HL-60 (cell line): ENCODE measurements at regions not wholly inside any gene's neighbourhood (a gene's known extent, or its start where the extent isn't known, plus 50 kb on each side); places are given as distances from the start of the nearest gene placed in this dataset.

Experiments used
- DNase-seq, 2 experiments: peaks; one replicate each; pipeline ENCODE4 v3.0.0-alpha.2; 2010 to 2020; ENCODE audit warnings: low read depth in 1 of 2, low spot score in 1 of 2
- H3K27ac ChIP-seq: fragments of 250-450 bp; sonication (Bioruptor Pico); replicated peaks from 2 replicates; pipeline ENCODE4 v1.5.1; 2020; ENCODE audit warnings: mild to moderate bottlenecking, moderate library complexity
- H3K27me3 ChIP-seq: fragments of 250-450 bp; sonication (Bioruptor Pico); 2 replicates; pipeline ENCODE4 v1.5.1; 2021; ENCODE audit warnings: mild to moderate bottlenecking, moderate library complexity; ENCODE audit not compliant: insufficient read depth, poor library complexity, severe bottlenecking
- H3K4me3 ChIP-seq: replicated peaks from 2 replicates; pipeline ENCODE4 v1.5.1; 2011; ENCODE audit warnings: mild to moderate bottlenecking, control low read depth, low read length; ENCODE audit not compliant: insufficient read depth
- CTCF ChIP-seq: IDR thresholded peaks from one replicate; pipeline ENCODE4 v1.5.1; 2011; ENCODE audit warnings: low read length, control low read depth, inconsistent platforms; ENCODE audit not compliant: insufficient read depth
- GABPA ChIP-seq: IDR thresholded peaks from 2 replicates; pipeline ENCODE4 v1.6.1; 2012; ENCODE audit warnings: low read depth
- POLR2AphosphoS5 ChIP-seq: IDR thresholded peaks from 2 replicates; pipeline ENCODE4 v1.6.1; 2012; ENCODE audit warnings: low read depth
- SPI1 ChIP-seq: IDR thresholded peaks from 2 replicates; pipeline ENCODE4 v1.6.1; 2012; ENCODE audit warnings: low read depth, mild to moderate bottlenecking, borderline replicate concordance
- TF ChIP-seq, protein P1 (sequence below): IDR thresholded peaks from 2 replicates; pipeline ENCODE4 v1.6.1; 2012; ENCODE audit warnings: low read depth; ENCODE audit not compliant: insufficient replicate concordance

DNA sequence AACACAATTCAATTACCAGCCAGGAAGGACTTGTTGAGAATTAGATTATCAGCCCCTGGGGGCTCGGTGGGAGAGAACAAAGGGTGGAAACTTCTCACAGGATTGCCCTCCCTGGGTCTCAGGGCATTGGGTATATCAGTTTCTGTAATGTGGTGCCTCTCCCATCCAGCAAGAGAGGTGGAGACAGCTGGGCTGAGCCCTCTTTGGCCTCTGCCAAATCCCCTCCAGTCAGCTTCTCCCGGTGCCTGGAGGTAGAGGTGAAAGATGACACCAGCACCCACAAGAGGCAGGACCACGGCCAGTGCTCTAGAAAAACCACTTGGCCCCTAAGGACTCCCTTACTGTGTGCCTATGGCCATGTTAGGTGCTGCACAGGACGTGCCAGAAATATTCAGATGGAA, 179.7 kb downstream of the HAUS1 start:
- TF ChIP-seq, protein P1, sequence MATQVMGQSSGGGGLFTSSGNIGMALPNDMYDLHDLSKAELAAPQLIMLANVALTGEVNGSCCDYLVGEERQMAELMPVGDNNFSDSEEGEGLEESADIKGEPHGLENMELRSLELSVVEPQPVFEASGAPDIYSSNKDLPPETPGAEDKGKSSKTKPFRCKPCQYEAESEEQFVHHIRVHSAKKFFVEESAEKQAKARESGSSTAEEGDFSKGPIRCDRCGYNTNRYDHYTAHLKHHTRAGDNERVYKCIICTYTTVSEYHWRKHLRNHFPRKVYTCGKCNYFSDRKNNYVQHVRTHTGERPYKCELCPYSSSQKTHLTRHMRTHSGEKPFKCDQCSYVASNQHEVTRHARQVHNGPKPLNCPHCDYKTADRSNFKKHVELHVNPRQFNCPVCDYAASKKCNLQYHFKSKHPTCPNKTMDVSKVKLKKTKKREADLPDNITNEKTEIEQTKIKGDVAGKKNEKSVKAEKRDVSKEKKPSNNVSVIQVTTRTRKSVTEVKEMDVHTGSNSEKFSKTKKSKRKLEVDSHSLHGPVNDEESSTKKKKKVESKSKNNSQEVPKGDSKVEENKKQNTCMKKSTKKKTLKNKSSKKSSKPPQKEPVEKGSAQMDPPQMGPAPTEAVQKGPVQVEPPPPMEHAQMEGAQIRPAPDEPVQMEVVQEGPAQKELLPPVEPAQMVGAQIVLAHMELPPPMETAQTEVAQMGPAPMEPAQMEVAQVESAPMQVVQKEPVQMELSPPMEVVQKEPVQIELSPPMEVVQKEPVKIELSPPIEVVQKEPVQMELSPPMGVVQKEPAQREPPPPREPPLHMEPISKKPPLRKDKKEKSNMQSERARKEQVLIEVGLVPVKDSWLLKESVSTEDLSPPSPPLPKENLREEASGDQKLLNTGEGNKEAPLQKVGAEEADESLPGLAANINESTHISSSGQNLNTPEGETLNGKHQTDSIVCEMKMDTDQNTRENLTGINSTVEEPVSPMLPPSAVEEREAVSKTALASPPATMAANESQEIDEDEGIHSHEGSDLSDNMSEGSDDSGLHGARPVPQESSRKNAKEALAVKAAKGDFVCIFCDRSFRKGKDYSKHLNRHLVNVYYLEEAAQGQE = peak; percentile 80
- no peak for TF ChIP-seq CTCF
- DNase-seq = no peak
- Histone ChIP-seq H3K27ac (no peak overlapping the region), H3K4me3 (no peak overlapping the region), H3K27me3 (peaks cover 6% of the 10 kb centered on the region)

GRCh38 chr18:46289463-46289862, 185.3 kb downstream of the HAUS1 start:
- no peak for TF ChIP-seq POLR2AphosphoS5
- TF ChIP-seq, protein P1 = no peak
- TF ChIP-seq CTCF = no peak
- no peak for TF ChIP-seq SPI1
- TF ChIP-seq GABPA = no peak
- Histone ChIP-seq H3K27ac (no peak overlapping the region), H3K4me3 (no peak overlapping the region), H3K27me3 (peaks cover 6% of the 10 kb centered on the region)
- DNase-seq = no peak

- Histone ChIP-seq H3K27ac (no peak overlapping the region), H3K4me3 (no peak overlapping the region), H3K27me3 (peaks cover 6% of the 10 kb centered on the region)
- no peak for TF ChIP-seq CTCF
- TF ChIP-seq POLR2AphosphoS5 = no peak
- no peak for TF ChIP-seq GABPA
- TF ChIP-seq, protein P1 = no peak
- no peak for TF ChIP-seq SPI1
- DNase-seq = no peak
Observed at GRCh38 chr18:46289931-46290330, 185.7 kb downstream of the HAUS1 start.
